HG03280 (cell line): ENCODE measurements at regions not wholly inside any gene's neighbourhood (a gene's known extent, or its start where the extent isn't known, plus 50 kb on each side); places are given as distances from the start of the nearest gene placed in this dataset.
"Not testable (repeated sequence)": the region's sequence is repeated elsewhere in the genome, so short reads cannot be mapped to it uniquely, and the experiment has no call there.

Source experiments
- ATAC-seq: cut with Tn5 transposase; IDR thresholded peaks from one replicate; pipeline ENCODE4 v1.9.1; 2021; ENCODE audit warnings: mild to moderate bottlenecking, moderate library complexity; ENCODE audit not compliant: unreplicated experiment

DNA sequence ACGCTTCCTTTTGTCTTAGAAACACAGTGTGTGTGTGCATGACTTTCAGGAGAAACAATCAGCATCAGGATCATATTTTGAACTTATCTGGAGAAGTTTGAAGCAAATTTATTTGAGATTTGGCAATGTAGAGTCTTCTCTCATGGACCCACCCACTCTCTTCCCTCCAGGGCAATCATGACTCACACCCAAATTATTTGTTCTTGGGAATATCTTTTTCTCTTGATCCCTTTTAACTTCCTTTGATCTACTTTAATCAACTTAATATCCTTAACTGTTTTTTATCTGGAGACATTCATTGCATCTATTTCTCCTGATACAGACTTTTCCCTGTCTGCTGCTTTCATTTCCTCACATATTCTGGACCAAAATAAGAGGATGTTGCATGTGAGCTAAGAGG, 1174.3 kb downstream of the GATA3 start:
- ATAC-seq: no peak

DNA sequence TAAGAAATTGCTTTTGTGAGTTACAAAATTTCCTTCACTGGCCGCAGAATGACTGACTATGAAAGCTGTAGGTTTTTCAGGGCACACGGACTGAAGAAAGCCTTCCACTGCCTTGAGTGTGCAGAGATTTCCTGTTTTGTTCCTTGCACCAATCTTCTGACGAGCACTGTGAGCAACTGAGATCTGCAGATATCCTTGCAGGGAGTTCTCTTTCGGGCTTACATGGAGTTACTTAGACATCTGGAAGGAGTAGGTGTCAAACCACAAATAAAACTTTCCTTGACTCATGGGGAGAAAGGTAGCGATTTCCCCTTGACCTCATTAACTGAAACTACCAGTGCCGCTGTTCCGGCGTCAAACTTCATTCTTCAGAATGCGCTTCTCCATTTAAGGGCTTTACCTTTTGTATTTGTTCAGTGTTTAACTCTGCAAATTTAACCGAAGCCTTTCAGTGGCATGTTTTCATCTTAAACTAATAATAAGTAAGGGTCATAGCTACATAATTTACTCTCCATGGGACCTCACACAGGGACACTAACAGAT, 1175.3 kb downstream of the GATA3 start:
- no peak for ATAC-seq

DNA sequence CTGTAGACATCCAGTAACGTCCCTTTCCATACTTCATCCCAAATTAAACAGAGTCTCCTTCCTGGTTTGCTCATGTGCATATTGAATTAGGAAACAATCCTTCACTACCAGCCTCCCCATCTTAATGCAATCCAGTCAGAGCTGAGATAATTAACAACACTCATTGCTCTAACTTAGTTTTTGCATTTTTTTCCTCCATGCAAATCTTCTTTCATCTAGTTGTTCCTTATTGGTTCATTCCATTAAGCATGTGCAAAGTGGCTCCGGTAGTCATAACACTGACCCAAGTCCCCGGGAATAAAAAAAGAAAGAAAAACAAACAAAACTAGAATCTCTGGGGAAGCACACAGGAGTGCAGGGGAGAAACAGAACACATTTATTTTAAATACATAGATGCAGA, 1176.1 kb downstream of the GATA3 start:
- ATAC-seq: no peak

DNA sequence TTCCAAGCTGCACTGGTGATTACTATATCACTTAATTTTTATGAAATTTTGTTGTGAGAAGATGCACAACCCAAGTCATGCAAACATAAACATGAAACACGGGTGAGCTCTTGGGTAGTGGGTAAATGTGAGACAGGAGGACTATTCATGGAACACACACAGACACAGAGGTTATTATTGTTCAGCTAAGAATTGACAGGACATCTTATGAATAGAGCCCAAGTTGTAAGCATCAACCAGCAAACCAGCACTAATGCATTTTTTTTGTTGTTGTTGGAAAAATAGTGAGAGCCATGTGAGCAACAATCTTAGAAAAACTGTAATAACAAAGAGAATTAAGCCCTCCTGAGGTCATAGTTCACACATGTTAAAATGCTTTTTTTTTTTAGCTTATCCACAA, 1179.7 kb downstream of the GATA3 start:
- no peak for ATAC-seq

DNA sequence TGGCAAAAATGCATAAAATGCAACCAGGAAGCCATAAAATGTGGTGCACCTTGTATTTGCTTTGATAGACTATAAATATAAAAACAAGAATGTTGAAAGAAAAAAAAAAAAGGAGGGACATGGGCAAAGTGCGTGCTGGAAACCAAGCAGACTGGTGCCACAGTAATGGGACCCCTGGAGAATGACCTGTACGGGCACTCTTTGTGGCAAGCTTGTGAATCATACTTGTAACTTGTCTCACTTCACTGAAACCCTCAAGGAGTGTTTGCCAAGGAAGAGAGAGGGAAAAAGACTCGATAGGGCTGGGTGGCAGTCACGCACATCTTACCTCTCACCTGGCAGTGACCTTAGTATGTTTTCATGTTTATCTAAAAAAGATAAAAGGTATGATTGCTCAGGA, 1183.6 kb downstream of the GATA3 start:
- ATAC-seq: no peak

DNA sequence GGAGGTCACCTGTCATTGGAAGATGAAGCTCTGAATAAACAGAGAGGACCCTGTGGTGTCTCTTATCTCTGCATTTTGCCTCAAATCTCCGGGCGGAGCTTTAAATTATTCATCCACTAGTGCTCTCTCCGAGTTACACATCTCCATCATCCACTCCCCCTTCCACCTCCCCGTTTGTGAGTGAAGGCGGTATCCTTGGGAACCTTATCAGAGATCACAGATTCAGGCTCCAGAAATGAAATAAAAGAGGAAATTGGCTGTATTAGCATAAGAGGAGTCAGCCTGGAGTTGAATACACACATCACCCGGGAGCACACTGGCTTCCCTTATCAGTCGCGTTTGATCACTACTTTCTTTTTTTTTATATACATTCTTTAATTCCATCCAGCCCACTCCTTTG, 1184.8 kb downstream of the GATA3 start:
- ATAC-seq: no peak

DNA sequence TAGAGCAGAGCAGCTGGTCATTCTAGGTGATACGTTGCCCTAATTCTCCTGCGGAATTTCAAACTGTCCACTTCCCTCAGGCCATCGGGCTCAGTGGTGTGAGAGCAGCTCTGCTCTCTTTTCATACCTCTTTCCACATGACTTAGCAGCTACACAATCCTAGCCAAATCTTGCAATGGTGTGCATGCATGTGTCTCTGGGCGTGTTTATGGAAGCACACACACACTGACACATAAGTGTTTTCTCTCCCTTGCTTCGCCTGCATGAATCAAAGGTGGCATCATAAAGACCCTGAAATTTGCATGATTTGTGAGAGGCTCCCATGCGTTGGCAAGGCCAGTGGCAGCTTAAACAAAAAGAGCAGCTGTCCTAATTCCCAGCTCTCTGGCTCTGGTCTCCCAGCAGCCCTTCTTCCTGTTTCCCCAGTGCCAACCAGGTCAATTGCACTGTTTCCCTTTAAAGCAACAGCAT, 1189.5 kb downstream of the GATA3 start:
- no peak for ATAC-seq

DNA sequence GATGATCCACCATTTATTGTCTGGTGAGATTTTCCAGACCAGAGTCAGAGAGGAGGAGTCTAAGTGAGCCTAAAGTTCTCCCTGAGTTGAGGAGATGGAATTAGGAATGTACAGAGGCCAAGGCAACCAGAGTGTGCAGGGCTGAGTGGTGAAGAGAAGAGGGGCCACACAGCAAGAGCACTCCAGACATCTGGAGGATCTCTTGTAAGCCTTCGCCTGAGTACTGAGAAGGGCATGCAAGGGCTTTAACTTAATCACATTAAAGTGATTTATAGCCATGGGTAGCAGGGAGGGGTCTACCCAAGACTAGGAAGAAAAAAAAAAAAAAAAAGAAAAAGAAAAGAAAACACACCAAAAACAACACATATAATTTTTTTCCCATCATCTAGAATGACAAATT, 1190.4 kb downstream of the GATA3 start:
- no peak for ATAC-seq

DNA sequence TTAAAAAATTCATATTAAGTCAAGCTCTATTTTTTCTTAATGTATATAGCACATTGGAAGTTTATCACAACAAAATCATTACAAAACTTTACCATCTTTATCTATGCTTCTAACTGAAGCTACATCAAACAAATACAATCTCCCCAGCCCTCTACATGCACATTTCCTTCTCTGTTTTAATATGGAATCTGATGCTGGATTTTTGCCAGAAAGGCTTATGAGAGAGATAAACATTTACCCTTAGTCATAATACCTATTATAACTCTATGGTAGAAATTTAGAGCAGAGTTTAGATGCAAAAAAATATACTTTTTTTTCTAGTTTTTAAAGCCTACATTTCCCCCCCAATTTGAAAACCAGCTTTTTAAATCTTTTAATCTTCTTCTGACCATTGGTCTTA, 1198.6 kb downstream of the GATA3 start:
- no peak for ATAC-seq

DNA sequence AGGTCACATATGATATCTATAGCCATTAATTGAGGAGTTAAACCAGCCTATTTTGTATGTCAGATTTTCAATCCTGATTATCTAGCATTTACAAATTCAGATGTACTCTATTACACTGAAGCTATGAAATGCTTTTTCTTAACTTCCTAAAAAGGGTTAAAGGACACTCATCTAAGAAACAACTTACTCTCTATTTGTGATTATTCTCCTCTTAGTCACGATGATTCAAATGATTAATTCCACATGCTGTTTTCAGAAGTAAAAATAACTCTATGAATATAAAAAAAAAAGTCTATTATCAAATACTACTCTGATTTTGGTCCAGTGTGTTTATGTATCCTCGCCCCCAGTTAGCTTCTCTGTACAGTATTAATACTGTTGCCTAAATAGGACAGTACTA, 1199.9 kb downstream of the GATA3 start:
- ATAC-seq: no peak

DNA sequence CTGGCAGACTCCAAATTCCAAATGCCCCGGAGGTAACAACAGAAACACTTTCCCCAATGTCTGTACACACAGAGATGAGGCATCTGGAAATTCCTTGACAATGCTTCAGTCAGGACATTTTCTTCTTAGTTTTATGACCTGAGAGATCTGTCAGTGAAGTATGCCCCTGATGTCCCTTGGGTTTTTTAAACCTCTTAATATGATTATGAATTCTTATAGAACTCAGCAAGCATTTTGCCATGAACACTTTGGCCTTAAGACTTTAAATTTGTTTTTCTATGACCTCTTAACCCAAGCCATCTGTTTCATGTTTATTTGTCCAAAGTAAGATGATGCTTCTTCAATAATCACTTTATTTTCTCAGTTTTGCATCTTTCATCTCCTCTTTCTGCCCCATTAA, 1206.2 kb downstream of the GATA3 start:
- no peak for ATAC-seq

DNA sequence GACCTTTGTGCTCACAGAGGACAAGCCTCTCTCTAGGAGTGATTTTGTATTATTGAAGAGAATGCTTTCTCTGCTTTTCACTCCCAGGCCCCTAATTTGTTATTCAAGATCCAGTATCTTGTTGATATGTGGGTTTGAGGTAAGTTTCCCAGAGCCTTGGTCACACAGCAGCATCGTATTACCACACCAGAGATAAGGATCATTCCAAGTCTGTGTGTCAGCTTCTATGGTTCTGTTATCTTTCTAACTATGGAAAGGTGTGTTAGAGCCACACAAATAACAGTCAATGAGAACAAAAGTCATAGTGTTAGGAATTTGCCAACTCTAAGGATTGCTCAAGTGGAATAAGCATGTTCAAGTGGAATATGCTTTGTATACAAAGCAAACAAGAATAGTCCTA, 1208.3 kb downstream of the GATA3 start:
- no peak for ATAC-seq

DNA sequence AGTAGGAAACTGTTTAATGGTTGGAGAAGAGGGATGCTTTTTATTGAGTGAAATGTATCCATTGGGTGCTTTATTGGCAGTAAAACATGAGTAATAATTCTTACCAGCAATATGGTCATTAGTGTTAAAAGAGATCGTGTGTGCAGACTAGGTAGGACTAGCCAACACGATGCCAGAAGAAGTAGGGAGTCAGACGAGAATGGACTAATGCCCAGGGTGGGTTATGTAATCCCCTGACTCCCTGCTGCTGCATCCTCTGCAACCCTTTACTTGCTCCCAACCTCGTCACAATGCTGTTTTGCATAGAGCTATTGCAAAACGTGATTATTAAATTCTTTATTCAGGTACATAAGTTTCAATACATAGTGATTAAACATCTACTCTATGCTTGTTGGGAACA, 1213.7 kb downstream of the GATA3 start:
- no peak for ATAC-seq

DNA sequence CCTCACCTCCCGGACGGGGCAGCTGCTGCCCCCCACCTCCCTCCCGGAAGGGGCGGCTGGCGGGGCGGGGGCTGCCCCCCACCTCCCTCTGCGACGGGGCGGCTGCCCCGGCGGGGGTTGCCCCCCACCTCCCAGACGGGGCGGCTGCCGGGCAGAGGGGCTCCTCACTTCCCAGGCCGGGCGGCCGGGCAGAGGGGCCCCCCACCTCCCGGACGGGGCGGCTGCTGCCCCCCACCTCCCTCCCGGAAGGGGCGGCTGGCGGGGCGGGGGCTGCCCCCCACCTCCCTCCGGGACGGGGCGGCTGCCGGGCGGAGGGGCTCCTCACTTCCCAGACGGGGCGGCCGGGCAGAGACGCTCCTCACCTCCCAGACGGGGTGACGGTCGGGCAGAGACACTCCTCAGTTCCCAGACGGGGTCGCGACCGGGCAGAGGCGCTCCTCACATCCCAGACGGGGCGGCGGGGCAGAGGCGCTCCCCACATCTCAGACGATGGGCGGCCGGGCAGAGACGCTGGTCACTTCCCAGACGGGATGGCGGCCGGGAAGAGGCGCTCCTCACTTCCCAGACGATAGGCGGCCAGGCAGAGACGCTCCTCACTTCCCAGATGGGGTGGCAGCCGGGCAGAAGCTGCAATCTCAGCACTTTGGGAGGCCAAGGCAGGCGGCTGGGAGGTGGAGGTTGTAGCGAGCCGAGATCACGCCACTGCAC, 1218.8 kb downstream of the GATA3 start:
- ATAC-seq: not testable (repeated sequence)

DNA sequence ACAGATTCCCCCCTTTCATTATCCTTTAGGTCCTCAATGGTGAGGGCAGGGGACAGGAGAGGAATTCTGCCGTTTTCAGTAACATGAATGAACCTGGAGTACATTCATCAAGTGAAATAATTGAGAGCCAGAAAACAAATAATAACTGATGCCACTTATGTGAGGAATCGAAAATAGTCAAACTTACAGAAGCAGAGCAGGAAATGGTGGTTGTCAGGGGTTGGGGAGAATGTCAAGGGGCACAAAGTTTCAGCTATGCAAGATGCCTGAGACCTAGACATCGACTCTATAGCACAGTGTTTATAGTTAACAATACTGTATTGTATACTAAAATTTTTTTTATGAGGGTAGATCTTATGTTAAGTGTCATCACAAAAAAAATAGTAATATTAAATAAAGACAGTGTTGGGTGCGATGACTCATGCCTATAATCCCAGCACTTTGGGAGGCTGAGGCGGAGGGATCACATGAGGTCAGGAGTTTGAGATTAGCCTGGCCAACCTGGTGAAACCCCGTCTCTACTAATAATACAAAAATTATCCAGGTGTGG, 1219.8 kb downstream of the GATA3 start:
- ATAC-seq: no peak

DNA sequence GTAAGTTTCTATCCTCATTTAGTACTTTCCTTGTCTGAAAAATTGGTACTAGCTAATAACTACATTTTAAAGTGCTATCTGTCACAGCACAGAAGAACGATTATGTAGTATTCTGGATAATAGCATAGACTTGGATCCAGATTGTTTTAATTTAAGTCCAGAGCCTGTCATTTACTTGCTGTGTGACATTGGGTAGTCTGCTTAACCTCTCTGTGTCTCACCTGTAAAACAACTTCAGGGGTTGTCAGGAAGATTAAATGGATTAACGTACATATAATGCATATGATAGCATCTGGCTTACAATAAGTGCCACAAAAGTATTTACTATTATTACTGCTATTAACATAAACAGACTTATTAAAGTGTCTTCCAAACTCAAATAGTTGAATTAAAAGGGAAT, 1221.4 kb downstream of the GATA3 start:
- ATAC-seq: no peak

DNA sequence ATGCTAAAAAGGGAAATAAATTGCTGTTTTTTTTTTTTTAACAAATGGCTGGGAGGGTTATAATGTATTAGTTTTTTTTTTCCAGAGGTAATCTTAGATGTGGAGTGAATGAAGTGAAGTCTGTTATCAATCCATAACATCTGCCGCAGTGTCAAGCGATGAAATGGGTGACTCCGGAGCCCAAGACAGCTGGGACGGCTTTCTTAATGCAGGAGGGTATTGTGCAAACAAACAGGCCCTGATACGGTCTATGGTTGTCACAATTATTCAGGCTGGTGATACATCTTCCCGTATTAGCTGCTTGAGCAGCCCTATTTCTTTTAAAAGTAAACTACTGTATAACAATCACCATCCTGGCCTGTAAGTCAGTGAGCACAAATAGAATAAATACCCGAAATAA, 1231.2 kb downstream of the GATA3 start:
- no peak for ATAC-seq

DNA sequence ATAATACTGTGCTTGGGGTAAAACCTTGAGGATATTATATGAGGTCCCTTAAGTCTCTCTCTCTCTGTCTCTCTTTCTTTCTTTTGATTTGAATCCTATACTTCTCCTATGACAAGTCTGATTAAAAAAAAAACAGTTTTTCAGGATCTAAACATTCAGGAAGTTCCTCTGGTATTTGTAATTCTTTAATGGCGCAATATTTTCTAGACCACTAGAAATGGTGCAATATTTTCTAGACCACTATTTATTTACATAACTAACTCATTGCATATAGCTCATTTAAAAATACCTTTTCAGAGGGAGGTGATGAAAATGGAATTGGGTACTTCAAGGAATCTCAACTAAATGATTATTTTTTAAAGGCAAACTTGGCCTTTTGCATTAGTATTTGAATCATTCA, 1235.3 kb downstream of the GATA3 start:
- ATAC-seq: no peak

DNA sequence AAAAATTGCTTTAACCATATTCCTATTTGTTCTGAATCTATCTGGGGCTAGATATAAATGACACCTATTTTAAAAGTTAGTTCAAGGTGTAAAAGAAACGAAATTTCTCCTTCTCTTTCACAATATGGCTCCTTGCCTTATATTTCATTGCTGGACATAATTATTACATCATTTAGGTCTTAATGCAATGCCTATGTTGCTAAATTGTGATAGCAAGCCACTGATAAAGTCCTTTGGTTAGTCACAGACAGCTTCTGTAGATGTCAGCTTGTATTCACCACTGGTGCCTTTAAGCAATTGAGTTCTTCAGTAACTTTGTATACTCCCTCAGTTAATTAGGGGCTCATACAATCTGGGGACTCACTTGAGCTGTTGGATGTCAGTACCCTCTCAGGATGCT, 1236.6 kb downstream of the GATA3 start:
- ATAC-seq: no peak

DNA sequence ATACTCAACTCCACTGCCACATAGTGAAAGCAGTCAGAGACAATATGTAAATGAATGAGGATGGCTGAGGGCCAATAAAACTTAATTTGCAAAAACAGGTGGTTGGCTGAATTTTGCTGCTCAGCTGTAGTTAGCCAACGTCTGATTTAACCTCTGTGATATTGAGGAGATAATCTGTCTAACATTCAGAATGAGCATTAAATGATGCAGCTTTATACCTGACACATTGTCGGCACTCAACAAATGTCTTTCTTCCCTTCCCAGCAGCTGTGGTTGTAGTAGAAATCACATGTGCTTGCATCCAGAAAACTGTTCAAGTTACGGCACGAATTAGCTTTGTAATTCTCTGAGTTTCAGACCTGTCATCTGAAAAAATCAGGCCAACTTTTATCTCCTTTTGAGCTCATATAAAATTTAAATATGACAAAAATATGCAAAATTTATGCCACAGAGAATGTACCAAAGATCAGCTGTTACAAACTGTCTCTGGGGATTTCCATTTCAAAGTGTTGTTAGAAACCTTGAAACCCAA, 1239.7 kb downstream of the GATA3 start:
- ATAC-seq: no peak

DNA sequence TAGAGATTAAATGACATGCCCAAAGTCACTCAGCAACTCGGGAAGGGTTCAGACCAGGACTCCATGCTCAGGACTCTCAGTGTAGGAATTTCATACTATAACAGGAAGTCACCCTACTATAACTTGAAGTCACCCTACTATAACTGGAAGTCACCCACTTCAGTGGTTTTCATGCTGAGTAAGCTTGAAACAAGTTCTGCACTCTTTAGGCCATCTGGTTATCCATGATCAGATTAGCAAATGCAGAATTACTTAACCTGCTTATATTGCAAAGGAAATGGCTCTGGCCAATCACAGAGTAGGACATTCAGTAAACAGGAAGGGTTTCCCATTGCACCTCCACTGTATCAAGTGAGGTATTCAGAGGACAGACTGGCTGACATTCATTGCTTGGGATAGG, 1240.4 kb downstream of the GATA3 start:
- peak; percentile 80 for ATAC-seq

DNA sequence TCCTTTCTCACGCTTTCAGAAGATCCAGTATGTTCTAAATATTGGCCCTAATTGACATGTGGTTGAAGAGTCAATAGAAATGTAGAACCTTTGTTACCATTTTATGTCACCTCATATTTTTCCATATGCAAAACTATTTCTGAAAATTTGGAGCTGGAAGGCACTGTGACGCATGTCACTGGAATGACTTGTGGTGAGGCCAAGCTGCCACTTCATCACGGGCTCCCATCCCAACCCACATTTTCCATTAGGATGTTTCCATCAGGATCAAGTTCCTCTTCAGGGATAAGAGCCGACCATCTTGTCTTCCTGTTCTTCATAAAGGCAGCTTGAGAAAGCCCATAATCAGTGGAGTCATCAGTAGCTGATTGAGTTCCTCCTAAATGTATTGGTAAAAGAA, 1241.7 kb downstream of the GATA3 start:
- ATAC-seq: no peak
